ENCODE measurements at regions not wholly inside any gene's neighbourhood (a gene's known extent, or its start where the extent isn't known, plus 50 kb on each side); places are given as distances from the start of the nearest gene placed in this dataset.

GRCh38 chr2:74743039-74743438 is 89.0 kb downstream of the SEMA4F start:
- no peaks in the 10 kb centered on the region for H3K9me3 ChIP-seq
- DNase-seq: no peak
- no peaks in the 10 kb centered on the region for H3K36me3 ChIP-seq
- TF ChIP-seq POLR2A (IDR thresholded peaks at IDR 0.05) (no peak), CTCF (IDR thresholded peaks at IDR 0.05) (no peak)
- no peak overlapping the region for H3K27ac ChIP-seq
- H3K4me3 ChIP-seq (replicated peaks in 1 of 3): no peak overlapping the region
- no peaks in the 10 kb centered on the region for H3K4me1 ChIP-seq
- intact Hi-C loops (cut with DNase I): no loop called here
- 75 to 76% methylated on average over 4 to 5 of the region's 5 CpGs for WGBS, 2 donors
- H3K27me3 ChIP-seq: no peaks in the 10 kb centered on the region

- DNase-seq: no peak
- no peaks in the 10 kb centered on the region for H3K27me3 ChIP-seq
- TF ChIP-seq POLR2A (IDR thresholded peaks at IDR 0.05): no peak
- no peak overlapping the region for H3K4me3 ChIP-seq (replicated peaks in 1 of 3)
- no peaks in the 10 kb centered on the region for H3K4me1 ChIP-seq
- H3K9me3 ChIP-seq: no peaks in the 10 kb centered on the region
- H3K27ac ChIP-seq: no peak overlapping the region
- WGBS, 2 donors: 76 to 89% methylated on average over 7 of the region's 7 CpGs
- no peaks in the 10 kb centered on the region for H3K36me3 ChIP-seq
- intact Hi-C loops (cut with DNase I): no loop called here
These were observed 89.7 kb downstream of the SEMA4F start for GRCh38 chr2:74743778-74744177.

DNA sequence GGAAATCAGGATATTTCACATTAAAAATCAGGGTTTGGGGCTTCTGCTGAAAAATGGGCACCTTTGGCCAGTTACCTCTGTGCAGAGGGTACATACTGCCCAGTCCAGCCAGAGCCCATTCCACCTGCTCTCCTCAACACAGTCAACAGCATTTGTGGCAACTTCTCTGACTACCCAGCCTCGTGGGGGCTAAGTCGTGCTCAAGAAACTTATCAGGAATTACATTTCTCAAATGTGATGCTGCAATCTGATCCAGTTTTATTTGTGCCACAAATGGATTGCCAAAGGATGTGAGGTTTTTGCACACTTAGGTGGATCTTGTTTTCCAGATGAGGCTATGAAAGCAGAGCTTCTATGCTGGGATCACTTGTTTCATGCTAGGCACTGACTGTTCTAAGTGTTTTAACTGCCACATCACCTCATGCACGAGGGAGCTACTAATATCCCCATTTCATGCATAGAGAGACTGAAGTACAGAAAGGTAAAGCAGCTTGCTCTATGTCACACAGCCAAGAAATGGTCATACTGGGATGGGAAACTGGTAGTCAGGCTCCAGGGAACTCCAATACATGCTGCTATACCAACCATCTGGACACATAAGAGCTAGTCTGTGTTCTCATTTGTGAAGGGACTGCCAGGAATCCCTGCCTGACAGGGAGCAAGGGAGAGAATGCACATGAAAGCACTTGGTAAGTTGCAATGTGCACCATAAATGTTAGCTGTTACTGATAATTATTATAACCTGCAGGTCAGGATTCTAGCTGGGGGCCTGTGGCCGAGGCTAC is 89.0 kb upstream of the HK2 start:
- Histone ChIP-seq H3K9me3 (no peaks in the 10 kb centered on the region), H3K4me3 (replicated peaks in 1 of 3) (no peak overlapping the region), H3K27ac (no peak overlapping the region), H3K36me3 (no peaks in the 10 kb centered on the region), H3K4me1 (no peaks in the 10 kb centered on the region), H3K27me3 (no peaks in the 10 kb centered on the region)
- 64 to 69% methylated on average over 4 of the region's 4 CpGs for WGBS, 2 donors
- TF ChIP-seq CTCF (IDR thresholded peaks at IDR 0.05) (no peak), POLR2A (IDR thresholded peaks at IDR 0.05) (no peak)
- intact Hi-C loops (cut with DNase I): no loop called here
- no peak for DNase-seq

DNA sequence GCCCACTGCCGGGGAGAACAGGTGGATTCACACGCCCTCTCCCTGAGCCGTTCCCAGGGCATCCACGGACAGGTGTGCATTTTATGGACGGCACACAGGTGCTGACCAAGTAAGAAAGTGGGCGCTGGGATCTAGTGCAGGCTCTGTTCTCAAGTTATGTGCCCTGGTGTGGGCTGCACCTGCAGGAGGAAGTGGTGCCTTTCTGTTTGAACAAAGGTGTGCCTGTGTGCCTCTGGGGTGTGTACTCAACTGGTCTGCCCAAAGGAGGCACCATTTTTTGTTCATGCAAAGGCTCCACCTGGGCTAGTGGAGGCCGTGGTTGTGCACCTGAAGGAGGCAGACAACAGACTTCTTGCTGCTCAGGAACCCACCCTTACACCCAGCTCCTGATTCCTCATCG is 88.2 kb upstream of the HK2 start:
- intact Hi-C loops (cut with DNase I): no loop called here
- Histone ChIP-seq H3K4me3 (replicated peaks in 1 of 3) (no peak overlapping the region), H3K27ac (no peak overlapping the region), H3K36me3 (no peaks in the 10 kb centered on the region), H3K4me1 (no peaks in the 10 kb centered on the region), H3K27me3 (no peaks in the 10 kb centered on the region), H3K9me3 (no peaks in the 10 kb centered on the region)
- no peak for DNase-seq
- no peak for TF ChIP-seq POLR2A (IDR thresholded peaks at IDR 0.05)
- TF ChIP-seq CTCF (IDR thresholded peaks at IDR 0.05): no peak
- WGBS, 2 donors: 85 to 93% methylated on average over 7 to 8 of the region's 8 CpGs

GRCh38 chr2:74746480-74746879 is 87.4 kb upstream of the HK2 start:
- intact Hi-C loops (cut with DNase I): no loop called here
- no peaks in the 10 kb centered on the region for H3K9me3 ChIP-seq
- H3K27ac ChIP-seq: no peak overlapping the region
- no peaks in the 10 kb centered on the region for H3K4me1 ChIP-seq
- no peaks in the 10 kb centered on the region for H3K27me3 ChIP-seq
- H3K4me3 ChIP-seq (replicated peaks in 1 of 3): no peak overlapping the region
- 86 to 100% methylated on average over 2 of the region's 2 CpGs for WGBS, 2 donors
- no peak for DNase-seq
- TF ChIP-seq POLR2A (IDR thresholded peaks at IDR 0.05) (no peak), CTCF (IDR thresholded peaks at IDR 0.05) (no peak)
- H3K36me3 ChIP-seq: no peaks in the 10 kb centered on the region
